A549 (cell line): ENCODE measurements at regions not wholly inside any gene's neighbourhood (a gene's known extent, or its start where the extent isn't known, plus 50 kb on each side); places are given as distances from the start of the nearest gene placed in this dataset.

Experiments
- ATAC-seq, 2 experiments: fragments of 200-7000 bp in 1 of 2; fragments of >200 bp in 1 of 2; cut with Nextera tagmentation in 1 of 2; cut with Tn5 transposase in 1 of 2; 3 replicates each; pipeline versions ENCODE4 v1.8.0 to v1.9.1; 2018 to 2020; ENCODE audit warnings: mild to moderate bottlenecking in 1 of 2, moderate library complexity in 1 of 2
- CTCF ChIA-PET: fragments of 300-600 bp; sonication (Branson Sonifier 250); formaldehyde crosslinking; extraction: SDS; loops from one replicate; lab custom pipeline; 2021; ENCODE audit warnings: antibody characterized with exemption, inconsistent platforms; lab: Yijun Ruan, JAX
- POLR2A ChIA-PET: fragments of 350-600 bp; formaldehyde crosslinking; extraction: SDS; loops from one replicate; lab custom pipeline; 2021; ENCODE audit warnings: antibody characterized with exemption, inconsistent platforms; lab: Yijun Ruan, JAX
- DNase-seq, 2 experiments: peaks; one replicate each; pipeline versions ENCODE4 v3.0.0 to v3.0.0-alpha.2; 2011 to 2016; ENCODE audit warnings: low read depth in 1 of 2, low spot score in 1 of 2
- FAIRE-seq: peaks from 2 replicates; lab custom pipeline; 2011; peaks lifted over from hg19 to GRCh38; lab: Jason Lieb, UNC
- H3K27ac ChIP-seq, 2 experiments: fragments of >200 bp; sonication (Bioruptor Twin); formaldehyde crosslinking; 3 replicates each; pipeline ENCODE4 v1.5.1; 2016 to 2017
- H3K4me1 ChIP-seq: fragments of >200 bp; sonication (Bioruptor Twin); formaldehyde crosslinking; 3 replicates; pipeline ENCODE4 v1.6.1; 2016
- H3K4me2 ChIP-seq: fragments of >200 bp; sonication (Bioruptor Twin); formaldehyde crosslinking; 3 replicates; pipeline ENCODE4 v1.6.1; 2016
- H3K4me3 ChIP-seq: fragments of >200 bp; sonication (Bioruptor Twin); formaldehyde crosslinking; 3 replicates; pipeline ENCODE4 v1.5.1; 2016
- H3K9me3 ChIP-seq: fragments of >200 bp; sonication (Bioruptor Twin); formaldehyde crosslinking; 3 replicates; pipeline ENCODE4 v1.6.1; 2016
- CBX2 ChIP-seq: fragments of 200-600 bp; sonication (generic); IDR thresholded peaks from 2 replicates; pipeline ENCODE4 v1.6.1; 2016; ENCODE audit warnings: low read depth, mild to moderate bottlenecking, borderline replicate concordance
- CBX8 ChIP-seq: fragments of 200-600 bp; sonication (generic); IDR thresholded peaks from 2 replicates; pipeline ENCODE4 v1.6.1; 2016
- CHD2 ChIP-seq: fragments of 150-350 bp; IDR thresholded peaks from 2 replicates; pipeline ENCODE4 v1.6.1; 2014; ENCODE audit warnings: low read length; ENCODE audit not compliant: partially characterized antibody
- EHMT2 ChIP-seq: fragments of 200-600 bp; sonication (generic); IDR thresholded peaks from 2 replicates; pipeline ENCODE4 v1.6.1; 2016; ENCODE audit warnings: antibody characterized with exemption, low read depth, mild to moderate bottlenecking, moderate library complexity
- FOSL2 ChIP-seq, 2 experiments: fragments of 450-650 bp in 1 of 2; fragments of >200 bp in 1 of 2; sonication (Bioruptor Twin) in 1 of 2; formaldehyde crosslinking; IDR thresholded peaks; 2 replicates each; pipeline versions ENCODE4 v1.5.0 to v1.6.1; 2016 to 2020; ENCODE audit warnings: mild to moderate bottlenecking in 1 of 2, moderate library complexity in 1 of 2
- FOXS1 ChIP-seq: fragments of 250-450 bp; sonication (Bioruptor Pico); IDR thresholded peaks from 2 replicates; pipeline ENCODE4 v1.5.0; 2020; ENCODE audit warnings: mild to moderate bottlenecking, moderate library complexity
- HOXB5 ChIP-seq: fragments of 250-450 bp; sonication (Bioruptor Pico); IDR thresholded peaks from 2 replicates; pipeline ENCODE4 v1.5.0; 2020; ENCODE audit warnings: mild to moderate bottlenecking, moderate library complexity
- KDM1A ChIP-seq: fragments of 200-600 bp; sonication (generic); IDR thresholded peaks from 2 replicates; pipeline ENCODE4 v1.6.1; 2016; ENCODE audit warnings: low read depth, mild to moderate bottlenecking
- KDM5A ChIP-seq: fragments of 200-600 bp; sonication (generic); IDR thresholded peaks from 2 replicates; pipeline ENCODE4 v1.6.1; 2016; ENCODE audit warnings: antibody characterized with exemption, mild to moderate bottlenecking
- MAFK ChIP-seq: fragments of 450-650 bp; IDR thresholded peaks from 2 replicates; pipeline ENCODE4 v1.6.1; 2014; ENCODE audit not compliant: partially characterized antibody
- NFE2L2 ChIP-seq: fragments of 150-350 bp; conservative IDR thresholded peaks from 2 replicates; pipeline ENCODE4 v1.6.1; 2014; ENCODE audit warnings: low read length
- PHF8 ChIP-seq: fragments of 200-600 bp; sonication (generic); IDR thresholded peaks from 2 replicates; pipeline ENCODE4 v1.6.1; 2016; ENCODE audit warnings: low read depth, mild to moderate bottlenecking, antibody characterized with exemption, moderate library complexity, borderline replicate concordance
- SREBF2 ChIP-seq: fragments of 450-650 bp; IDR thresholded peaks from 2 replicates; pipeline ENCODE4 v1.6.1; 2014; ENCODE audit warnings: mild to moderate bottlenecking, moderate library complexity
- TFCP2L1 ChIP-seq: fragments of 250-450 bp; sonication (Bioruptor Pico); IDR thresholded peaks from 2 replicates; pipeline ENCODE4 v1.5.0; 2021; ENCODE audit warnings: mild to moderate bottlenecking
- ZC3H11A ChIP-seq: fragments of 450-650 bp; IDR thresholded peaks from 2 replicates; pipeline ENCODE4 v1.6.1; 2014; ENCODE audit warnings: antibody characterized with exemption, mild to moderate bottlenecking
- ZFP36 ChIP-seq: fragments of 450-650 bp; IDR thresholded peaks from 2 replicates; pipeline ENCODE4 v1.6.1; 2014; ENCODE audit warnings: borderline replicate concordance; ENCODE audit not compliant: partially characterized antibody
- ZNF302 ChIP-seq: fragments of 250-450 bp; sonication (Bioruptor Pico); IDR thresholded peaks from 2 replicates; pipeline ENCODE4 v1.9.0; 2021; ENCODE audit warnings: inconsistent platforms, mild to moderate bottlenecking, moderate library complexity
- WGBS: methylation state at CpG from one replicate; pipeline ENCODE4 v1.1.6; 2017; ENCODE audit errors: missing lambda C conversion rate; 5-methylcytosine and 5-hydroxymethylcytosine counted together
- TF ChIP-seq, protein P1 (sequence below): IDR thresholded peaks from 2 replicates; pipeline ENCODE4 v1.6.1; 2012
- TF ChIP-seq, protein P2 (sequence below): fragments of 450-650 bp; IDR thresholded peaks from 2 replicates; pipeline ENCODE4 v1.6.1; 2014; ENCODE audit warnings: antibody characterized with exemption
- TF ChIP-seq, protein P3 (sequence below): fragments of 150-350 bp; IDR thresholded peaks from 2 replicates; pipeline ENCODE4 v1.6.1; 2014; ENCODE audit warnings: low read depth, mild to moderate bottlenecking, low read length
- TF ChIP-seq, protein P4 (sequence below): fragments of 250-450 bp; sonication (Bioruptor Pico); IDR thresholded peaks from 2 replicates; pipeline ENCODE4 v1.5.0; 2021; ENCODE audit warnings: mild to moderate bottlenecking, moderate library complexity, borderline replicate concordance

DNA sequence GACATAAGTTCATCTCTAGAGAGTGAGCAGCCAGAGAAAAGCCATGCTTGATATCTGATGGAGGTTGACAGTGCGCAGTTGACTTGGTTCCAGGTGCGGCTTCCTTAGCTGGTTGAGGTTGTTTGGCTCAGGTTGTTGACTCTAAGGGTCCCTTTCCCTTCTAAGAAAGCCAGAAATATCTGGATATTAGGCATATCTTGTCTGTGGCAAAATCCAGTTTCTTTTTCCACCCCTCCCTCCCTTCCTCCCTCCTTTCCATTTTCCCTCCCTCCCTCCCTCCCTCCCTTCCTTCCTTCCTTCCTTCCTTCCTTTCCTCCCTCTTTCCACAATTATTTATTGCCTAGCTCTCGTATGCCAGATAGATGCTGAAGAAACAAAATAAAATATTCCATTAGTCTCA lies 82.6 kb upstream of the TNP1 start:
- POLR2A ChIA-PET: no interaction called here
- Histone ChIP-seq H3K4me1 (no peaks in the 10 kb centered on the region), H3K4me3 (no peak overlapping the region)
- 52% methylated on average over 3 of the region's 3 CpGs for WGBS
- TF ChIP-seq ZFP36 (no peak), ZNF302 (CRISPR knock-in tag) (no peak), NFE2L2 (no peak), SREBF2 (no peak), CBX8 (no peak), KDM1A (no peak), EHMT2 (no peak), FOSL2 (IDR thresholded peaks at IDR 0.05) (no peak), FOSL2 (CRISPR knock-in tag; IDR thresholded peaks at IDR 0.05) (no peak), CBX2 (no peak), ZC3H11A (no peak)
- TF ChIP-seq, protein P1, sequence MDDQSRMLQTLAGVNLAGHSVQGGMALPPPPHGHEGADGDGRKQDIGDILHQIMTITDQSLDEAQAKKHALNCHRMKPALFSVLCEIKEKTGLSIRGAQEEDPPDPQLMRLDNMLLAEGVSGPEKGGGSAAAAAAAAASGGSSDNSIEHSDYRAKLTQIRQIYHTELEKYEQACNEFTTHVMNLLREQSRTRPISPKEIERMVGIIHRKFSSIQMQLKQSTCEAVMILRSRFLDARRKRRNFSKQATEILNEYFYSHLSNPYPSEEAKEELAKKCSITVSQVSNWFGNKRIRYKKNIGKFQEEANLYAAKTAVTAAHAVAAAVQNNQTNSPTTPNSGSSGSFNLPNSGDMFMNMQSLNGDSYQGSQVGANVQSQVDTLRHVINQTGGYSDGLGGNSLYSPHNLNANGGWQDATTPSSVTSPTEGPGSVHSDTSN: no peak
- TF ChIP-seq, protein P2, sequence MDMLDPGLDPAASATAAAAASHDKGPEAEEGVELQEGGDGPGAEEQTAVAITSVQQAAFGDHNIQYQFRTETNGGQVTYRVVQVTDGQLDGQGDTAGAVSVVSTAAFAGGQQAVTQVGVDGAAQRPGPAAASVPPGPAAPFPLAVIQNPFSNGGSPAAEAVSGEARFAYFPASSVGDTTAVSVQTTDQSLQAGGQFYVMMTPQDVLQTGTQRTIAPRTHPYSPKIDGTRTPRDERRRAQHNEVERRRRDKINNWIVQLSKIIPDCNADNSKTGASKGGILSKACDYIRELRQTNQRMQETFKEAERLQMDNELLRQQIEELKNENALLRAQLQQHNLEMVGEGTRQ: no peak
- TF ChIP-seq, protein P3, sequence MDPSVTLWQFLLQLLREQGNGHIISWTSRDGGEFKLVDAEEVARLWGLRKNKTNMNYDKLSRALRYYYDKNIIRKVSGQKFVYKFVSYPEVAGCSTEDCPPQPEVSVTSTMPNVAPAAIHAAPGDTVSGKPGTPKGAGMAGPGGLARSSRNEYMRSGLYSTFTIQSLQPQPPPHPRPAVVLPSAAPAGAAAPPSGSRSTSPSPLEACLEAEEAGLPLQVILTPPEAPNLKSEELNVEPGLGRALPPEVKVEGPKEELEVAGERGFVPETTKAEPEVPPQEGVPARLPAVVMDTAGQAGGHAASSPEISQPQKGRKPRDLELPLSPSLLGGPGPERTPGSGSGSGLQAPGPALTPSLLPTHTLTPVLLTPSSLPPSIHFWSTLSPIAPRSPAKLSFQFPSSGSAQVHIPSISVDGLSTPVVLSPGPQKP: no peak
- TF ChIP-seq, all 56 proteins: peak for 0
- Histone ChIP-seq H3K27ac (no peak overlapping the region), H3K9me3 (no peaks in the 10 kb centered on the region), H3K4me2 (no peak overlapping the region)
- ATAC-seq: no peak
- CTCF ChIA-PET: no interaction called here
- no peak for FAIRE-seq
- no peak for DNase-seq

DNA sequence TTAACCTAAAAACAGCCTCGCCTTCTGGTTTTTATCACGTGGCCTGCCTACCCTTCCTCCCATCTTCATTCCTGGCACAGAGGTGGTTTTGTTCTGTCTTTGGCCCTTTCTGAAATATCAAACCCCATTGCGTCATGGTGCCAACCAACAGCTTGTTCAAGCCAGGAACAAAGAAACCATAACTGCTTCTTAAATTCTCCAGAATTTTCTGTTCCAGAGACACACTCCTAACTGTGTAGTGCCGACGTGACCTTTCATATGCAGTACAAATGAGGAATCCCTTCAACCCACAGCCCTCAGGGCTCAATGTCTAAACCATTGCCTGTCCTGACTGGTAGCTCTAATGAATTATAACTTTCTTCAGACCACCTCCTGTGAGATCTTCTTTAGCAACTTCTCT lies 82.2 kb upstream of the TNP1 start:
- no peaks in the 10 kb centered on the region for H3K9me3 ChIP-seq
- DNase-seq (no peak), ATAC-seq (no peak), FAIRE-seq (no peak)
- no peak overlapping the region for H3K4me2 ChIP-seq
- TF ChIP-seq FOXS1 (no peak), KDM5A (no peak), ZFP36 (no peak), HOXB5 (CRISPR knock-in tag) (no peak), CHD2 (no peak), TFCP2L1 (CRISPR knock-in tag) (no peak)
- TF ChIP-seq, protein P4, sequence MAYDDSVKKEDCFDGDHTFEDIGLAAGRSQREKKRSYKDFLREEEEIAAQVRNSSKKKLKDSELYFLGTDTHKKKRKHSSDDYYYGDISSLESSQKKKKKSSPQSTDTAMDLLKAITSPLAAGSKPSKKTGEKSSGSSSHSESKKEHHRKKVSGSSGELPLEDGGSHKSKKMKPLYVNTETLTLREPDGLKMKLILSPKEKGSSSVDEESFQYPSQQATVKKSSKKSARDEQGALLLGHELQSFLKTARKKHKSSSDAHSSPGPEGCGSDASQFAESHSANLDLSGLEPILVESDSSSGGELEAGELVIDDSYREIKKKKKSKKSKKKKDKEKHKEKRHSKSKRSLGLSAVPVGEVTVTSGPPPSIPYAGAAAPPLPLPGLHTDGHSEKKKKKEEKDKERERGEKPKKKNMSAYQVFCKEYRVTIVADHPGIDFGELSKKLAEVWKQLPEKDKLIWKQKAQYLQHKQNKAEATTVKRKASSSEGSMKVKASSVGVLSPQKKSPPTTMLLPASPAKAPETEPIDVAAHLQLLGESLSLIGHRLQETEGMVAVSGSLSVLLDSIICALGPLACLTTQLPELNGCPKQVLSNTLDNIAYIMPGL: no peak
- ChIA-PET POLR2A (no interaction called here), CTCF (no interaction called here)
- H3K27ac ChIP-seq: no peak overlapping the region
- no peaks in the 10 kb centered on the region for H3K4me1 ChIP-seq
- WGBS: 35% methylated on average over 5 of the region's 5 CpGs
- no peak overlapping the region for H3K4me3 ChIP-seq

- WGBS: 36% methylated on average over 5 of the region's 5 CpGs
- CTCF ChIA-PET: interaction anchor here (0.6 kb wide), 1 partner anchor 239 kb away, joined by 3 read pairs; no protein-coding TSS in a partner anchor
Measured at GRCh38 chr2:216936954-216937357, 77.1 kb upstream of the TNP1 start.

More at GRCh38 chr2:216936954-216937357, 77.1 kb upstream of the TNP1 start:
- DNase-seq: no peak
- POLR2A ChIA-PET: no interaction called here
- TF ChIP-seq MAFK (peak; percentile 16), PHF8 (no peak), SREBF2 (no peak), ZNF302 (CRISPR knock-in tag) (no peak)
- Histone ChIP-seq H3K4me2 (no peak overlapping the region), H3K4me3 (no peak overlapping the region), H3K9me3 (no peaks in the 10 kb centered on the region), H3K27ac (no peak overlapping the region), H3K4me1 (no peaks in the 10 kb centered on the region)
- no peak; a peak in 1 of 6 replicates for ATAC-seq
- no peak for FAIRE-seq
